PC-9 (cell line): ENCODE measurements at regions not wholly inside any gene's neighbourhood (a gene's known extent, or its start where the extent isn't known, plus 50 kb on each side); places are given as distances from the start of the nearest gene placed in this dataset.

Source experiments
- BruUV-seq: library from RNA; stranded (reverse); fragments of 400-500 nt; replicated peaks from 2 replicates; lab custom pipeline; 2021; lab: Mats Ljungman, UMichigan
- CTCF ChIA-PET: fragments of 300-600 bp; sonication (Branson Sonifier 250); formaldehyde crosslinking; loops from one replicate; lab custom pipeline; 2022; ENCODE audit warnings: antibody characterized with exemption; lab: Charles Lee
- POLR2A ChIA-PET: fragments of 300-600 bp; sonication (Branson Sonifier 250); formaldehyde crosslinking; loops from one replicate; lab custom pipeline; 2022; ENCODE audit warnings: antibody characterized with exemption; ENCODE audit not compliant: unreplicated experiment; lab: Charles Lee
- DNase-seq, 2 experiments: peaks; one replicate each; pipeline versions ENCODE4 v3.0.0 to v3.0.0-alpha.2; 2015 to 2022; ENCODE audit warnings: mixed read lengths in 1 of 2
- H2AFZ ChIP-seq: fragments of 200-600 bp; sonication (generic); 2 replicates; pipeline ENCODE4 v1.8.1; 2017; ENCODE audit warnings: antibody characterized with exemption
- H3F3A ChIP-seq: fragments of 200-600 bp; sonication (generic); 2 replicates; pipeline ENCODE4 v1.8.1; 2017; ENCODE audit warnings: antibody characterized with exemption, mild to moderate bottlenecking, low read depth; ENCODE audit not compliant: insufficient read depth
- H3K27ac ChIP-seq: fragments of 200-600 bp; sonication (generic); 2 replicates; pipeline ENCODE4 v1.6.1; 2016; ENCODE audit warnings: mixed run types
- H3K27me3 ChIP-seq: fragments of 200-600 bp; sonication (generic); 2 replicates; pipeline ENCODE4 v1.6.1; 2016; ENCODE audit warnings: low read depth, mixed run types; ENCODE audit not compliant: insufficient read depth
- H3K36me3 ChIP-seq: fragments of 200-600 bp; sonication (generic); 2 replicates; pipeline ENCODE4 v1.6.1; 2016; ENCODE audit warnings: low read depth, mixed run types
- H3K4me1 ChIP-seq: fragments of 200-600 bp; sonication (generic); replicated peaks from 2 replicates; pipeline ENCODE4 v1.6.1; 2016; ENCODE audit warnings: mixed run types; ENCODE audit not compliant: insufficient read depth
- H3K4me2 ChIP-seq: fragments of 200-600 bp; sonication (generic); 2 replicates; pipeline ENCODE4 v1.6.1; 2017; ENCODE audit warnings: mixed run types
- H3K4me3 ChIP-seq: fragments of 200-600 bp; sonication (generic); 2 replicates; pipeline ENCODE4 v1.6.1; 2016; ENCODE audit warnings: mixed run types
- H3K79me2 ChIP-seq: fragments of 200-600 bp; sonication (generic); 2 replicates; pipeline ENCODE4 v1.6.1; 2017; ENCODE audit warnings: low read depth, mixed run types
- H3K9me2 ChIP-seq: fragments of 200-600 bp; sonication (generic); 2 replicates; pipeline ENCODE4 v1.8.1; 2017; ENCODE audit warnings: mild to moderate bottlenecking; ENCODE audit not compliant: insufficient read depth
- H3K9me3 ChIP-seq: fragments of 200-600 bp; sonication (generic); 2 replicates; pipeline ENCODE4 v1.8.1; 2016; ENCODE audit warnings: low read depth; ENCODE audit not compliant: insufficient read depth
- H4K20me1 ChIP-seq: fragments of 200-600 bp; sonication (generic); 2 replicates; pipeline ENCODE4 v1.8.1; 2017; ENCODE audit not compliant: insufficient read depth
- EZH2 ChIP-seq: fragments of 200-600 bp; sonication (generic); IDR thresholded peaks from 2 replicates; pipeline ENCODE4 v1.8.0; 2017; ENCODE audit warnings: antibody characterized with exemption, low read depth
- intact Hi-C: fragments of 100-400 bp; cut with micrococcal nuclease; formaldehyde crosslinking; loops from one replicate; pipeline ENCODE4 v1.10.0; 2022; ENCODE audit not compliant: unreplicated experiment
- TF ChIP-seq, protein P1 (sequence below): fragments of 200-600 bp; sonication (generic); conservative IDR thresholded peaks from 2 replicates; pipeline ENCODE4 v1.6.1; 2017; ENCODE audit warnings: mixed run types, antibody characterized with exemption, mild to moderate bottlenecking, moderate library complexity

DNA sequence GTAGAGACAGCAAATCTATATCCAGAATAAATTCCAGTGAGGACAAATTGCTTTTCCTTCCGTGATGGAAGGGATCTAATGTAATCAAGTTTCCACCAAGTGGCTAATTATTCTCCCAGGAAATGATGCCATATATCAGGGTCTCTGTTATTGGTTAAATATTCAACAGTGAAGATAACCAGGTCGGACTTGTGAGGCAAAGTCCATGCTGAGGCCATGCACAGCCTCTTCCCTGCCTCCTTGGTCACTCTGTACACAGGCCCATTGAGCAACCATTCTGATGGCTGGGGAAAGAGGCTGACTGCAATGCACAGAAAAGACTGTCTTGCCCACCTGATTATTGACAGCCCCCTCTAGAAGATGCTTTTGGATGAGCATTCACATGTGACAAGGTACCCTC lies 90.1 kb downstream of the TNFAIP2 start:
- ChIA-PET POLR2A (no interaction called here), CTCF (no interaction called here)
- no peak for DNase-seq
- Histone ChIP-seq H3K9me2 (0 out of 2 replicates have a peak, but pooled peaks cover 6% of the 10 kb centered on the region), H4K20me1 (no peaks in the 10 kb centered on the region), H3K27ac (no peak overlapping the region), H3K4me2 (no peak overlapping the region), H3K36me3 (peaks cover 48% of the 10 kb centered on the region), H3F3A (peaks cover 68% of the 10 kb centered on the region), H2AFZ (no peak overlapping the region), H3K79me2 (peaks cover 48% of the 10 kb centered on the region), H3K4me3 (no peak overlapping the region), H3K27me3 (no peaks in the 10 kb centered on the region), H3K4me1 (peaks cover 29% of the 10 kb centered on the region), H3K9me3 (no peaks in the 10 kb centered on the region)
- intact Hi-C loops = no loop called here
- no TSS peak for BruUV-seq
- TF ChIP-seq EZH2 = no peak

DNA sequence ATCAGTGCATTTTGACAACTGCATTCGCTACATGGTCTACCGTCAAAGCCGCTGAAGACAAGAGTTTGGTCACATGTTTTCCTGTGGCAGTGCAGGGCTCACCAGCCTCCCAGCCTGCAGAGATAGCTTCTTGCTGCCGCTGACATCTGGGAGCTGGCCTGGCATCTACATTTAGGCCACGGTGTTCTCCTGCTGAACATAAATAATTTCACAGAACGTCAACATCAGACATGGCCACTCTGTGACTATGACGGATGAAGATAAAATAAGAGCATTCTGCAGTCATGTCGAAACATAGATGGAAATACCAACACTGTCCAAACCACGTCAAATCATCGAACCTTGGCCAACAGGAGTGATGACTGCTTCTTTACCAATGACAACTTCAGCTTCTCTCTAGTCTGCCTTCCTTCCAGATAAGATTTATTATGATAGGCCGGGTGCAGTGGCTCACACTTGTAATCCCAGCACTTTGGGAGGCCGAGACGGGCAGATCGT lies 91.2 kb downstream of the TNFAIP2 start:
- peaks cover 17% of the 10 kb centered on the region for H3K4me1 ChIP-seq
- no peak for DNase-seq
- 0 out of 2 replicates have a peak, but pooled peaks cover 6% of the 10 kb centered on the region for H3K9me2 ChIP-seq
- TF ChIP-seq, protein P1, sequence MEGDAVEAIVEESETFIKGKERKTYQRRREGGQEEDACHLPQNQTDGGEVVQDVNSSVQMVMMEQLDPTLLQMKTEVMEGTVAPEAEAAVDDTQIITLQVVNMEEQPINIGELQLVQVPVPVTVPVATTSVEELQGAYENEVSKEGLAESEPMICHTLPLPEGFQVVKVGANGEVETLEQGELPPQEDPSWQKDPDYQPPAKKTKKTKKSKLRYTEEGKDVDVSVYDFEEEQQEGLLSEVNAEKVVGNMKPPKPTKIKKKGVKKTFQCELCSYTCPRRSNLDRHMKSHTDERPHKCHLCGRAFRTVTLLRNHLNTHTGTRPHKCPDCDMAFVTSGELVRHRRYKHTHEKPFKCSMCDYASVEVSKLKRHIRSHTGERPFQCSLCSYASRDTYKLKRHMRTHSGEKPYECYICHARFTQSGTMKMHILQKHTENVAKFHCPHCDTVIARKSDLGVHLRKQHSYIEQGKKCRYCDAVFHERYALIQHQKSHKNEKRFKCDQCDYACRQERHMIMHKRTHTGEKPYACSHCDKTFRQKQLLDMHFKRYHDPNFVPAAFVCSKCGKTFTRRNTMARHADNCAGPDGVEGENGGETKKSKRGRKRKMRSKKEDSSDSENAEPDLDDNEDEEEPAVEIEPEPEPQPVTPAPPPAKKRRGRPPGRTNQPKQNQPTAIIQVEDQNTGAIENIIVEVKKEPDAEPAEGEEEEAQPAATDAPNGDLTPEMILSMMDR = no peak
- no peak for TF ChIP-seq EZH2
- H3K4me2 ChIP-seq = no peak overlapping the region
- CTCF ChIA-PET = interaction anchor here (0.7 kb wide), 1 partner anchor 190 kb away, joined by 17 read pairs; no protein-coding TSS in a partner anchor
- POLR2A ChIA-PET = no interaction called here
- no peaks in the 10 kb centered on the region for H3K27me3 ChIP-seq
- no peaks in the 10 kb centered on the region for H3K9me3 ChIP-seq
- intact Hi-C loops = no loop called here
- H3K4me3 ChIP-seq = no peak overlapping the region
- peaks cover 37% of the 10 kb centered on the region for H3K79me2 ChIP-seq
- no peaks in the 10 kb centered on the region for H4K20me1 ChIP-seq
- H3F3A ChIP-seq = peaks cover 65% of the 10 kb centered on the region
- H2AFZ ChIP-seq = no peak overlapping the region
- H3K27ac ChIP-seq = no peak overlapping the region
- H3K36me3 ChIP-seq = peaks cover 46% of the 10 kb centered on the region
- BruUV-seq = no TSS peak

DNA sequence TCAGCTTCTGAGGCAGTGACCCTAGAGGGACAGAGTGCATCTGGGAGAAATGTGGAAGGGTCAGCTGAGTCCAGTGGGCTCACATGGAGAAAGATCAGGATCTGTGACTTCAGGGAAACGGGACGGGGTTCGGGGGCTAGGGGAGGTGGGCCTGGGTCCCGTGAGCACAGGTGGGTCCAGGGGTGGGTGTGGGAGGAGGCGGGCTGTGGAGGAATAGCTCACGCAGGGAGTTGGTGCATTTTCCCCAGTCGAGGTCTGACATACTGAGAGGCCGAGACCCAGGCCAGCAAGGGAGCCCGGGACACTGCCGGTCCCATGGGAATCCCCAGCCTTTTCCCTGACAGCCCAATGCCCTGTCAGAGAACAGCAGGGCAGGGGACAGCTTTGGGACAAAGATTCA lies 93.1 kb downstream of the TNFAIP2 start:
- TF ChIP-seq, protein P1 = no peak
- TF ChIP-seq EZH2 = no peak
- intact Hi-C loops = no loop called here
- POLR2A ChIA-PET = interaction anchor here (0.5 kb wide), 1 partner anchor 38 kb away, joined by 3 read pairs; no protein-coding TSS in a partner anchor
- DNase-seq = no peak
- Histone ChIP-seq H3K79me2 (peaks cover 18% of the 10 kb centered on the region), H3K4me2 (no peak overlapping the region), H3K36me3 (peaks cover 31% of the 10 kb centered on the region), H2AFZ (no peak overlapping the region), H3K27me3 (no peaks in the 10 kb centered on the region), H3K4me1 (0 out of 2 replicates have a peak, but pooled peaks cover 7% of the 10 kb centered on the region), H3K9me3 (no peaks in the 10 kb centered on the region), H4K20me1 (no peaks in the 10 kb centered on the region), H3F3A (peaks cover 55% of the 10 kb centered on the region), H3K9me2 (0 out of 2 replicates have a peak, but pooled peaks cover 6% of the 10 kb centered on the region), H3K4me3 (no peak overlapping the region), H3K27ac (no peak overlapping the region)
- BruUV-seq = no TSS peak
- CTCF ChIA-PET = no interaction called here
